Activated CD4-positive, alpha-beta T cell treated with anti-CD3 and anti-CD28 coated beads, Interleukin-2, amount 50 U/mL, for 4 hours (primary cell): ENCODE measurements at regions not wholly inside any gene's neighbourhood (a gene's known extent, or its start where the extent isn't known, plus 50 kb on each side); places are given as distances from the start of the nearest gene placed in this dataset.

Experiments
- DNase-seq, 2 experiments: peaks; one replicate each; pipeline ENCODE4 v3.0.0-alpha.2; 2020

DNA sequence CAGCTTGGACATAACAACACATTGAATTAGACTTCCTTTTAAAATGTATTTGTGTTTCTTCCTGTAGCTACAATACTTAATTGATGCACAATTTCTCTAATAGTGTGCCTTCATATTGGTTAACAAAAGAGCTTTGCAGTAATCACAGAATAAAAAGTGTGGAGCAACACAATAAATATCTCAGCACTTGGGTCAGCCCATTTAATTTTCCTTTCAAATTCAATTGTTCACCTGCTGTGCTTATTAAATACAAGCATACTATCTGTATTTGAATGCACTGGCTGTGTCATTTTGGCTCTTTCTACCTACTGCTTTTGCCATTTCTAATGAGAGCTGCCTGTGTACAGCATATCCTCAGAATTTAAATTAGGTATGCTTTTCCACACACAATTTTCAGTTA is 1641.3 kb upstream of the SLC39A10 start:
- DNase-seq = no peak

DNA sequence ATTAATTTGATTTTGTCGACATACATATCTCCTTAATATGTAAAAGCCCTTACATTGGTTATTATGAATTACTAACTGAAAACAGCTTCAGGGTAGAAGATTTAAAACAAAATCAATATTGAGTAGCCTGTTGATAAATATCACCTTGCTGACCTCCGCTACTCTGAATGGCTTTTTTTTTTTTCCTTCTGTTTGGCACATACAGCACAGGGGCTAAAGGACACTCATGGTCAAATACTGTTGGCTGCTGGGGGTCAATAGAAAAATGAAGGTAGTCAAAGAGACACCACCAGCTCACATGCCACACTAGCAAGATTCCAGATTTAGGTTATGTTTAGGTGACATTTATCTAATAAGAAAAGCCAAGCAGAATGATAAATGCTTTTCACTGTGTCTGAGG is 1642.4 kb upstream of the SLC39A10 start:
- no peak for DNase-seq

DNA sequence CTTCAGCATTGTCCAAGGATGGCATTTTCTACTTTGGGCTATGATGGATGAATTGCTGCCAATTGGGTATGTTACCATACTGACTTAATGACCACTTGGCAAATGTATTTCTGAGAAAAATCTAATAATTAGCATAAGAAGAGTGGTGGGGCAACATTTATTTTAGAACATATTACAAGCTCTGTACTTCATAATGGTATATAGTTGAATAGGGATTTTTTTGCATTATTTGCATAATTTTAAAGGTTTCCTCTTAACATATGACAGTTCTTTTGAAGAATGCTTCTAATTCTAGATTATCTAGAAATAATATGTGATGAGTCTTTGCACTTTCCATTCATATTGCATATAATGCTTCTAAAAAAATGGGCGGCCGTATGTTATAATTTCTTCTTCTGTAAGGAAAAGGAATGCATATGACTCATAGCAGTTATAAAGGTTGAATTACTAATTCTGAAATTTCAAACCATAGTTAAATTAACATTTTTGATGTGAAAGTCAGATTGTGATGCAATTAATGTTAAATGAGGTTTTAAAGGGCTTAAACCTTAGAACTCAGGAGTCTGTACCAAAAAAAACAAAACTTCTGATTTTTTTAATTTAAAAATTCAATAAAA is 1652.3 kb upstream of the SLC39A10 start:
- DNase-seq = no peak

DNA sequence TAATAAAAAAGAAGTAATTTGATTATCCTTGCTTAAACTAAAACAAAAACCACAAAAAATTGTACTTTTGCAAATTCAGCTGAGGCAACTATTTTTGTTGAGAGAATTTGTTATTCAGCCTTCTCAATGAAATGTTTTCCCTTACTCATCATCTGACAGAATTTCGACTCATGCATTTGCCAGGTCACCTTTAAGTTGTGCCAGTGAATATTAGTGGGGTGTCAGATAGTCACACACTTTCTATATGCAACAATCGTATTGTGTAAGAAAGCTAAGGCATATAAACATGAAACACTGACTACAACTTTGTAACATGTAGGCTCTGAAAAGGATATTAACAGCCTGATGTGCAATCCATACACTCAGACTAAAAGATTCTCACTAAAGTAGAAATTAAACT is 1653.1 kb upstream of the SLC39A10 start:
- DNase-seq = no peak

DNA sequence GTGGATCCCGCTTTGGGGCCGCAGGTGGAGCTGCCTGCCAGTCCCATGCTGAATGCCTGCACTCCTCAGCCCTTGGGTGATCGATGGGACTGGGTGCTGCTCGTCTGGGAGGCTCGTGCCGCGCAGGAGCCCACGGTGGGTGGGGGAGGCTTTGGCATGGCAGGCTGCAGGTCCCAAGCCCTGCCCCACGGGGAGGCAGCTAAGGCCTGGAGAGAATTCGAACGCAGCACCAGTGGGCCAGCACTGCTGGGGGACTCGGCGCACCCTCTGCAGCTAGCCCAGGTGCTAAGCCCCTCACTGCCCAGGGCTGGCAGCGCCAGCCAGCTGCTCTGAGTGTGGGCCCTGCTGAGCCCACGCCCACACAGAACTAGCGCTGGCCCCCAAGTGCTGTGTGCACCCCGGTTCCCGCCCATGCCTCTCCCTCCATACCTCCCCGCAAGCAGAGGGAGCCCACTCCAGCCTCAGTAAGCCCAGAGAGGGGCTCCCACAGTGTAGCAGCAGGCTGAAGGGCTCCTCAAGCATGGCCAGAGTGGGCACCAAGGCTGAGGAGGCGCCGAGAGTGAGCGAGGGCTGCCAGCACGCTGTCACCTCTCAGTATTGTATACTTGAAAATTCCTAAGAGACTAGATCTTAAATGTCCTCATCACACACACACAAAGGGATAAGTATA is 1654.2 kb upstream of the SLC39A10 start:
- no peak for DNase-seq

DNA sequence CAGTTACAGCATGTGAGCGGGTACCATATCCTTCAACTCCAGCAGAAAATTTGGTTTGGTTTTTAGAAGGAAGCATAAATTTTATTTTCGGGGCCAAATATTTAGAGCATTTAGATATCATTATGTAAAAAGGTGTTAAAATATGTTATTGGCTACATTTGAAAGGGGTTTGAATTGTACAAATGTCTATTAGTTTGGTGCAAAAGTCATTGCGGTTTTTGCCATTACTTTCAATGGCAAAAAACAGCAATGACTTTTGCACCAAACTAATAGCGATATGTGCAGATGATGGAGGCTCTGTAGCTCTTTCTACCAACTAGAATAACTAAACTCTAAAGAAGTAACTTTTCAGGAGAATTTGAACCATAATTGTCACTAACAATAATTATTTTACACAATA is 1666.2 kb upstream of the SLC39A10 start:
- DNase-seq = no peak

DNA sequence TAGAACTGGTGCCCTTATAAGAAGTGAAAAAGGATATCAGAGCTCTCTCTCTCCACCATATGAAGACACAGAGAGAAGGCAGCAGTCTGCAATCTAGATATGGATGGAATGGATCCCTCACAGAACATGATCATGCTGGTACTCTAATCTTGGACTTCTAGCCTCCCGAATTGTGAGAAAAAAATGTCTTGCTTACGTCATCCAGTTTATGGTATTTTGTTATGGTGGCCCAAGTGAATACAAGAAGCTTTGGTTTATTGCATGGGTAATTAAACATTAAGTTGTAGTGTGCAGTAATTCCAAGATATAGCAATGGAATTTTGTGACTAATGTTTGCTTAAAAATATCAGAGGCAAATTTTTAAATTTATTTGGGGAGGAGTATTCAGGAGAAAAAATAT is 1667.4 kb upstream of the SLC39A10 start:
- DNase-seq = no peak

DNA sequence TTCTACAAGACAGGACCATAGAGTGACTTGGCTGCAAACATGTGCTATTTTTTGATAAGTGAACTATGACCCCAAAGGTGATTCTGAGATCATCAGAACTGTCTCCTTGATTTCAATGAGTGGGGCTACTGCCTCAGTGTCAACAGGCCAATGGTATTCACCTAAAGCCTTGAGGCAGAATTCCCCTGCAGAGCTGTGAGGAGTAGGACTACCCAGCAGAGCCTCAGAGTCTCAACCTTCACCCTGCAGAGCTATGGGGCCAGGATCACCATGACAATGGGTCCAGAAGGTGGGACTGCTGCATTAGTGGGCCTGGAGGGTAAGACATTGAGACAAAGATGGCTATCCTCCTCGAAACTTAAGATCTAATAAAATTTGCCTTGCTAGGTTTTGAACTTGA is 1668.2 kb upstream of the SLC39A10 start:
- DNase-seq = no peak

DNA sequence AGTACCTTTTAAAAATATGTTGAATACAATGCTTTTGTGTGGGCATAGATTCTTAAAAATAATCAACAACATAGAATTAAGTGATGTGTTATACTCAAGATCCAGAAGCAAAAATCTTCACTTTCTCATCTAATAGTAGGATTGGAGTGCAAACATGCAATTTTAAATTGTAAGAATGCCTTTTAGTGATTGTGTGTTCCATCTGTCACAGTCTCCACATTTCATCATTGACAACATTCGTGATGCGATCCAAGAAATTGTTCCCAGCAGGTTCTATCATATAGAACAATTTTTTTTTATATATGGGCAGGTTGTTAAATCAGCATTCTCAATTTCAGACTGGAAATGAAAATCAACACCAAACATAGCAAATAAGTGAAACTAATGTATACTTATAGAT is 1671.8 kb upstream of the SLC39A10 start:
- DNase-seq = no peak

DNA sequence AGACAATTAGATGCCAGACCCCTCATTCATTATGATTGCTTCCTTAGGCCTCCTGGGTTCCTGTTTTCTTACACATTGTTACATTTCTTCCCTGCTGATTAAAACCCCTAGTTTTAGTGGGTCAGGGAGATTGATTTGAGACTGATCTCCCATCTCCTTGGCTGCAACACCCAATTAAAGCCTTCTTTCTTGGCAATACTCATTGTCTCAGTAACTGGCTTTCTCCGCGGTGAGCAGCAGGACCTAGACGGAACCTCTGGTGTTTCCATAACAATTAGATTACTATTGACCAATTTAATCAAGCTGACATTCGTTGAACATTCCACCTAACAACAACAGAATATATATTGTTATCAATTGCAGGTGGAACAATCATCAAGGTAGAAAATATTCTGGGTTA is 1676.4 kb upstream of the SLC39A10 start:
- DNase-seq = no peak

DNA sequence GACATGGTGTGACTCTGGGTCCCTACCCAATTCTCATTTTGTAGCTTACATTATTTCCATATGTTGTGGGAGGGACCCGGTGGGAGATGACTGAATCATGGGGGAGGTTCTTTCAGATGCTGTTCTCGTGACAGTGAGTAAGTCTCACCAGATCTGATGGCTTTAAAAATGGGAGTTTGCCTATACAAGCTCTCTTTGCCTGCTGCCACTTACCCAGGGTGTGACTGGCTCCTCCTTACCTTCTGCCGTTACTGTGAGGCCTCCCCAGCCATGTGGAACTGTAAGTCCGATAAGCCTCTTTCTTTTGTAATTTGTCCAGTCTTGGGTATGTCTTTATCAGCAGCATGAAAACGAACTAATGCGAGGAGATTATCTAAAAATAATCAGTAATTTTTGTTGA is 1683.2 kb upstream of the SLC39A10 start:
- no peak for DNase-seq

DNA sequence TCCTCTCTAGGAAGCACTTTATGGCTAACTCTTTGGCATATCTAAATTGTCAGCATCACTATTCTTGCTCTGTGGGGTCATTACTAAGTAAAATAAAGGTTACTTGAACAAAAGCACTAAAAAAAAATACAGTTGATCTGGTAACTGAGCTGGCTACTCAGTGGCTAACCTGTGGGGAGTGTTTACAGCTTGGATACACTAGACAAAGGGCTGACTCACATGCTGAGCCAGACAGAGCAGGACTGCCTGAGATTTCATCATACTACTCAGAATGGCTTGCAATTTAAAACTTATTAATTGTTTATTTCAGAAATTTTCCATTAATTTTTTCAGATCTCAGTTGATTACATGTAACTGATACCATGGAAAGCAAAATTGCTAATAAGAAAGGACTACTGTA is 1690.4 kb upstream of the SLC39A10 start:
- DNase-seq = no peak

DNA sequence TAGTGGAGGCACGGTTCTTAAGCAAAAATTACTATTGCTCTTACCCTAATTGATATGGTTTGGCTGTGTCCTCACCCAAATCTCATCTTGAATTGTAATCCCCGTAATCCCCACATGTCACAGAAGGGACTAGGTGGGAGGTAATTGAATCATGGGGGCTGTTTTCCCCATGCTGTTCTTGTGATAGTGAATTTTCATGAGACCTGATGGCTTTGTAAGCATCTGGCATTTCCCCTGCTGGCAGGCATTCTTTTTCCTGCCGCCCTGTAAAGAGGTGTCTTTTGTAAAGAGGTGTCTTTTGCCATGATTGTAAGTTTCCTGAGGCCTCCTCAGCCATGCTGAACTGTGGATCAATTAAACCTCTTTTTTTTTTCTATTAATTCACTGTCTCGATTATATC is 1691.8 kb upstream of the SLC39A10 start:
- no peak for DNase-seq

DNA sequence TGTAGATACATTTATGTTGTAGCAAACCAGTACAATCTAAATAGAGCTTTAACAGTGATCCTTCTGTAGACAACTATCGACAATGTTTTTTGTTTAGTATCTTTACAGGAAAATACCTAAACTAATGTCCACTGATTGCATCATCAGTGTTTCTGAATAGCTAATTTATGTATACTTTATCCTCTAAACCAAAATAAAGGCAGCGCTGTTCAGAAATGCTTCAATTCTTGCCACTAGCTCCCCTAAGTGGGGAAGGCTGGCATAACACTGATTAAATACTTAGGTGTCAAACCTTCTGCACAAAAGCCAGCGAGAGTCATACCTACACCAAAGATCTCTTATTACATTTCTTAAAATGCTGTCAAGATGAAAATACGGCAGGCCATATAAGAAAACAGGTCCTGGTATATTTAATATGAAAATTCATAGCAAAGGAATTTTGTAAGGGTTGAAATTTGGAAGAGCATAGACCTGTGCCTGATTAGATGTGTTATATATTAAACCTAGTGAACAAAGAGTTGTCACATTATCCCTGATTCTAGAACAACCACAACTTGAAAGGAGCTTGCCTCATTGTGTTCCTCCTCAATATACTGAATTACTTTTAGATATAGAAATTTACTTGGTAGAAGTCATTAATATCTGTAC is 1693.4 kb upstream of the SLC39A10 start:
- no peak for DNase-seq

DNA sequence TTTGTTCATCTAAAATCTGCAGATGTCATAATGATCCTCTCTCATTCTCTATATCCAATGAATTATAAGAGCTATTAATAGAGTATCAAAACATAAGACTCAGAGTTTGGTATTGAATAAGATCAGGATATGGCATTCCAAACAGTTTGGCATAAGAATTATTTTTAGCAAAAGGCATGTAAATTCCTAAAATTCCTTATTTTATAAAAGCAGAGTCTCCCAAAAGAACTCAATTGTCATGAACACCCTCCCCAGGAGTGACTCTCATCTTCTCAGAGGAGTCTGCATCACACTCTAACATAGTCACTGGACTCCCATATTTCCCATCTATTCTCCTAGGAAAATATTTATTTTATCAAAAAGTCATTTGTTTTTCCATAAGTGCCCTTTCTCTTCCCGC is 1710.2 kb upstream of the SLC39A10 start:
- DNase-seq = no peak

DNA sequence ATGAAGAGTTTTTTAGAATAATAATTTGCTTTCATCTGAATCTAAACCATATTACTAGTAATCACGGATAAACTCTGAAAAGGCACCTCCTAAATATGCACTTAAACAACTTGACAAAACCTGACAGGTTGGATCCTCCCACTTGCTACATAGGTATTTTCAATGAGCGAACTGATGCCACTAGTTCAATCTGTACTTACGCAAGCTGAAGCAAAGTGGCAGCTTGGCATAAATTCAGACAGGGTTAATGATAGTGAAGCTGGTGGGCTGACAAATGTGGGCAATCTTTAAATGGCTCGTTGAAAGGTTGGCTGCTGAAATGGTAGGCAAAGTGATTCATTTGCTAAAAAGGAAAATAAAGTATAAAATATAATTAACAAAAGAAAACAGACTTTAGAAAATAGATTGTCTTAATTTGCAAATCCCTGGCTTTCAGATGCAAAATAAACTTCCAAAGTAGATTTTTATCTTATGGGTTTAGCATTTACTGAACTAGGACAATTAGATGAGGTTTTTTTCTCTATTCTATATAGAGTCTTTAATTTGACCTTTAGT is 1713.5 kb upstream of the SLC39A10 start:
- DNase-seq = no peak

DNA sequence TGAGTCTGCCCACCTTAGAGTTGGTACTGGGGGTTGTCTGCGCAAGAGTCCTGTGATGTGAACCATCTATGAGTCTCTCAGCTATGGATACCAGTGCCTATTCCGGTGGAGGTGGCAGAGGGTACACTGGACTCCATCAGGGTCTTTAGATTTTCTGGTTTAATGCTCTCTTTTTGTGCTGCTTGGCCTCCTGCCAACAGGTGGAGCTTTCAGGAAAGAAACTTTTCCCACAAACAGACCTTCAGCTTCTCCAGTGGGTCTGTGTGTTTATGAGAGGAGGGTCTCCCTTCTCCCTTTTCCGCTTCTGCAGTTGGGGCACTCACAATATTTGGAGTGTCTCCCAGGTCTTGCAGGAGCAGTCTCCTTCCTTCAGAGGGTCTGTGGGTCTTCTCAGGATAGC is 1721.9 kb upstream of the SLC39A10 start:
- no peak for DNase-seq

DNA sequence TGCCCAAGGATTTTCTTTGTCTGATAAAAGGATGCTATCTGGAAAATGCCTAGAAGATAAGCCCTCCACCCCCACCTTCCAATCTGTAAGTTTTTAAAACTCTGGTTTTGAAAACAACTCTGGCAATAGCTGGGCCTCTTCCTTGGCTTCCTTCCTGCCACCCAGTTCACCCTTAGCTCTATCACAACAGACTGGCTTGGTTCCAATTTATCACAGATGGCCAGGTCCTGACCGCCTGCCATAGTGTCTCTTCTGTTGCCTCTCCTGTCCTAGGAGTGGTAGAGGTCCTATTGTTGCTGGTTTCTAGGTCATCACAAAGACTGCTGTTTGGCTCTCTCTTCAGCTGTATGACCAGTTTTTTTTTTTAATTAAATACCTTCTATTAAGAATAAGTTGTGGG is 1727.9 kb upstream of the SLC39A10 start:
- DNase-seq = no peak

DNA sequence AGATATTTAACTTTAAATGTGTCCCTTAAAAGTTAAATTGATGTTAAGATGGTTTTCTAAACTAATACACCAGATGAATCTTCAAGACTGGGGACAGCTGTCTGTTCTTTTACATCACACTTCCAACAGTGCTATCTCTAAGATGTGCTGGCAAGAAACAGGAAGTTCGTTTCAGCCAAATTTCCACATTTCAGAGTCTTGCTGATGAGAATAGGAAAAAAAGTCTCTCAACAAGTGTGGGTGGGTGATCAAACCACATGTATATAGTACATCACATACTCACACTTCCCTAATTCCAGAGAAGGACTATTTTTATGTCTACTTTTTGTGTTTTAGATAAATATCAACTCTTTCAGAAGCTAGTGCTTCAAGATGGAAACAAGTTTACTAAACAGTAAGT is 1712.8 kb upstream of the TMEFF2 start:
- DNase-seq = no peak

DNA sequence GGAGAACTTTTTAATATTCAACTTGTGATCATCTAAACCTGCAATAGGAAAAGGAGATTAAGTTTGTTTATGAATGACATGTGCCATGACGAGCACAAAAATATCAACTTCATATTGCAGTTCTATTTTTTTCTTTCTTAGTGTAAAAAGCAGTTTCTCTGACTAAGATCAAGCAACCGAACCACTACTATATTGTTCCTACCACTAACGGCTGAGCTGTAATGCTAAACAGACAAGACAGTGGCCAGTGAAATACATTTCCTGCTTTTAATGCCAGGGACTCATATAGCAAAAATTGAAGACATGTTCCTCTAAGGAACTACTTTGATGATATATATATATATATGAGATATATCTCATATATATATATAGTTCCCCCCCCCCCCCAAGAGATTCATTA is 1705.6 kb upstream of the TMEFF2 start:
- DNase-seq = no peak

DNA sequence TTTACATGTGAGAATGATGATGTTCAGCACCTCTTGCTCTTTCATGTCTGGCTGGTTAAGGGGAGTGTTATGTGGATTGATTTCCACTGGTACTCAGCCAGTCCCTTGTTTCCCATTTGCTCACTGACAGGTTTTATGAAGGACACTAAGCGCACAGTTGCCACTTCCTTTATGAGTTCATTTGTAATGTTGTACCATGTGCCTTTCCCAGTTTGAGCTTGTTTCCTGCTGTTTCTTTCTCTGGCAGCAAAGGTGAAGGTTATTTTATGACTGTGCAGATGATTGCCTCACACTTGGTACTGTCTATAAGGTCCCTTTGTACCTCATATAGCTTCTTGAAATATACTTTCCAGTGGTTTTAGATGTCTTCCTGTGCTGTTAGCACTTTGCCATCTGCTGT is 1700.5 kb upstream of the TMEFF2 start:
- no peak for DNase-seq

DNA sequence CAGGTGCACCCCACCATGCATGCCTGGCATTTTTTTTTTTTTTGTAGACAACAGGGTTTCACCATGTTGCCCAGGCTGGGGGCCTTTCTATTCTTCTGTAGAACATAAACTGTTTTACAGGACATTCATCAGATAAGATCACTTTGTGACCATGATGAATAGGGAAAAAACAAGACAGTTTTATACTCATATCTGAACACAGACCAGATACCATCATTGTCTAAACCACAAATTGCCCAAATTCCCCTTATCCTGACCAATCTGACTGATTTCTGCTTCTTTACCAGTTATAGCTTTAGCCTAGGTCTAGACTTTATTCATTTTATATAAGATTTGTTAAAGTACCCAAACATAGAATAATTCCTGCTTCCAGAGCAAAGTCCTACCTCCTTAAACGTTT is 1699.3 kb upstream of the TMEFF2 start:
- DNase-seq = no peak

DNA sequence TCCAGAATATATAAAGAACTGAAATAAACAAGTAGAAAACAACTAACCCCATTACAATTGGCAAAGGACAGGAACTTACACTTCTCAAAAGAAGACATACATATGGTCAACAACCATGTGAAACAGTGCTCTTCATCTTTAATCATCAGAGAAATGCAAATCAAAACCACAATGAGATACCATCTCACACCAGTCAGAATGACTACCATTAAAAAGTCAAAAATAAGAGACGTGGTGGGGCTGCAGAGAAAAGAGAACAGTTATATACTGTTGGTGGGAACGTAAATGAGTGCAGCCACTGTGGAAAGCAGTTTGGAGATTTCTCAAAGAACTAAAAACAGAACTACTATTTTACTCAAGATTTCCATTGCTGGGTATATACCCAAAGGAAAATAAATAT is 1696.3 kb upstream of the TMEFF2 start:
- DNase-seq = no peak

DNA sequence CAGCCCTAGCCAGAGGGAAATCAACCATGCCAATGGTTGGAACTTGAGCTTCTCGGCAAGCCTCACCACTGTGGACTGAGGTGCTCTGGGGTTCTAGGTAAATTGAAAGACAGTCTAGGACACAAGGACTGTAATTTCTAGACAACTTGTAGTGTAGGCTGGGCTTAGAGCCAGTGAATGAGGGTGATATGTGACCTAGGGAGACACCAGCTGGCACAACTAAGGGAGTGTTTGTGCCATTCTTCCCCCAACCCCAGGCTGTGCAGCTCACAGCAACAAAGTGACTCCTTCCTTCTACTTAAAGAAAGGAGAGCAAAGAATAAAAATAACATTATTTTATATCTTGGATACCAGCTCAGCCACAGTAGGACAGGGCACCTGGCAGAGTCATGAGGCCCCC is 1690.7 kb upstream of the TMEFF2 start:
- no peak for DNase-seq

DNA sequence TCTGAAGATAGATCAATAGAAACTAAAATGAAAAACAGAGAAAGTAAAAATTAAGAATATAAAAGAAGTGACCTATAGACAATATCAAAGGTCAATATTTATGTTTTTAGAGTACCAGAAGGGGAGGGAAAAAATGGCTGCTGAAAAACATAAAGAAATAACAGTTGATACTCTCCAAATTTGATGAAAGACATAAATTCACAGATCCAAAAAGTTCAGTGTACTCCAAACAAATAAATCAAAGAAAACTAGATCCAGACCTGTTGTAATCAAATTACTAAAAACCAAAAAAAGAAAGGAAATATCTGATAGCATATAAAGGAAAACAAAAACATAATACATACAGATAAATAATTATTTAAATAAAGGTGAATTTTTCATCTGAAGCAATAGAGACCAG is 1689.1 kb upstream of the TMEFF2 start:
- DNase-seq = no peak
